Esophagus muscularis mucosa (tissue), 4 donors: ENCODE measurements at regions not wholly inside any gene's neighbourhood (a gene's known extent, or its start where the extent isn't known, plus 50 kb on each side); places are given as distances from the start of the nearest gene placed in this dataset.

Experiments
- CTCF ChIP-seq, 3 experiments: fragments of 200-600 bp in 2 of 3; fragments of 450-650 bp in 1 of 3; sonication (generic) in 2 of 3; IDR thresholded peaks; one replicate each; pipeline ENCODE4 v1.5.1; 2017 to 2019; ENCODE audit warnings: antibody characterized with exemption in 3 of 3, mild to moderate bottlenecking in 2 of 3, moderate library complexity in 1 of 3
- EP300 ChIP-seq: sonication (generic); formaldehyde crosslinking; IDR thresholded peaks from one replicate; pipeline ENCODE4 v1.6.1; 2017; ENCODE audit warnings: antibody characterized with exemption
- POLR2A ChIP-seq: fragments of 450-650 bp; IDR thresholded peaks from one replicate; pipeline ENCODE4 v1.6.1; 2017; ENCODE audit warnings: antibody characterized with exemption, moderate library complexity, mild to moderate bottlenecking, low read depth
- POLR2AphosphoS5 ChIP-seq, 2 donors: sonication (generic); formaldehyde crosslinking; IDR thresholded peaks; one replicate each; pipeline ENCODE4 v1.6.1; 2017; ENCODE audit warnings: antibody characterized with exemption in 2 of 2

GRCh38 chr16:80903616-80904015, 99.2 kb upstream of the CDYL2 start:
- TF ChIP-seq CTCF (IDR thresholded peaks at IDR 0.05) (no peak), POLR2A (no peak), EP300 (no peak), POLR2AphosphoS5 (IDR thresholded peaks at IDR 0.05) (no peak)
